ENCODE measurements at regions not wholly inside any gene's neighbourhood (a gene's known extent, or its start where the extent isn't known, plus 50 kb on each side); places are given as distances from the start of the nearest gene placed in this dataset.

- TF ChIP-seq CTCF (IDR thresholded peaks at IDR 0.05) (no peak), POLR2AphosphoS5 (IDR thresholded peaks at IDR 0.05; ENCODE audit: low read depth, low read length) (no peak), REST (IDR thresholded peaks at IDR 0.05; ENCODE audit: insufficient read depth in 1 of 2, low read depth in 2 of 2, low read length in 1 of 2) (no peak)
Observed at GRCh38 chr15:81569286-81570080, 195.5 kb upstream of the TMC3 start.
